Peyer's patch (tissue), 4 donors: ENCODE measurements at regions not wholly inside any gene's neighbourhood (a gene's known extent, or its start where the extent isn't known, plus 50 kb on each side); places are given as distances from the start of the nearest gene placed in this dataset.

Source experiments
- CTCF ChIP-seq, 6 experiments: fragments of 450-650 bp in 4 of 6; fragments of 200-600 bp in 2 of 6; sonication (generic) in 1 of 6; IDR thresholded peaks; one replicate each; pipeline ENCODE4 v1.5.1; 2017 to 2019; ENCODE audit warnings: antibody characterized with exemption in 6 of 6, mild to moderate bottlenecking in 3 of 6, moderate library complexity in 1 of 6
- POLR2A ChIP-seq, 2 donors: fragments of 450-650 bp; IDR thresholded peaks; one replicate each; pipeline ENCODE4 v1.5.1; 2017; ENCODE audit warnings: antibody characterized with exemption in 2 of 2, mild to moderate bottlenecking in 2 of 2, moderate library complexity in 2 of 2

GRCh38 chr1:157199421-157199755 is 61.2 kb upstream of the ETV3 start:
- TF ChIP-seq CTCF (IDR thresholded peaks at IDR 0.05) (no peak), POLR2A (IDR thresholded peaks at IDR 0.05) (no peak)
